OCI-LY3 (cell line): ENCODE measurements at regions not wholly inside any gene's neighbourhood (a gene's known extent, or its start where the extent isn't known, plus 50 kb on each side); places are given as distances from the start of the nearest gene placed in this dataset.

Source experiments
- EZH2phosphoT487 ChIP-seq: fragments of 200-600 bp; shearing (Covaris generic); IDR thresholded peaks from 2 replicates; pipeline ENCODE4 v1.6.1; 2018; ENCODE audit warnings: antibody characterized with exemption, mixed run types, low read depth
- TF ChIP-seq, protein P1 (sequence below): fragments of 200-600, 300-600 bp; sonication (generic); IDR thresholded peaks from 2 replicates; pipeline ENCODE4 v1.5.1; 2014; ENCODE audit warnings: antibody characterized with exemption, low read length, low read depth

DNA sequence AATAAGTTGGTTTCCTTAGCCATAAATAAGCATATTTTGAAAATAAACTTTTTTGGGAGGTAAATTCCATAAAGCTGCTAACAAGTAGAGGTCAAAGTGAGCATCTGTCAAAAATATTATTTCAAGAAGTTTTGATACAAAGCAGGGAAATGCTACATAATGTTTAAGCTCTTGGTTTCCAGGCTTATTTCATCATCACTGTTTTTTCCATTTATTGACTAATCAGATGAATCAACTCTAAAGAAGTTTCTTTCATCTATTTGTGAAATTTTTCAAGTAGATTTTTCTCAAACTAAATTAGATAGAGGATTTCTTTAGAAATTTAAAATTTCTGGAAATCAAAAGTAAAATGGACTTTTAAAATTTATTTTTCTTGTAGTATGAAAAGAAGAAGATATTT lies 89.5 kb upstream of the TBX18 start:
- TF ChIP-seq, protein P1, sequence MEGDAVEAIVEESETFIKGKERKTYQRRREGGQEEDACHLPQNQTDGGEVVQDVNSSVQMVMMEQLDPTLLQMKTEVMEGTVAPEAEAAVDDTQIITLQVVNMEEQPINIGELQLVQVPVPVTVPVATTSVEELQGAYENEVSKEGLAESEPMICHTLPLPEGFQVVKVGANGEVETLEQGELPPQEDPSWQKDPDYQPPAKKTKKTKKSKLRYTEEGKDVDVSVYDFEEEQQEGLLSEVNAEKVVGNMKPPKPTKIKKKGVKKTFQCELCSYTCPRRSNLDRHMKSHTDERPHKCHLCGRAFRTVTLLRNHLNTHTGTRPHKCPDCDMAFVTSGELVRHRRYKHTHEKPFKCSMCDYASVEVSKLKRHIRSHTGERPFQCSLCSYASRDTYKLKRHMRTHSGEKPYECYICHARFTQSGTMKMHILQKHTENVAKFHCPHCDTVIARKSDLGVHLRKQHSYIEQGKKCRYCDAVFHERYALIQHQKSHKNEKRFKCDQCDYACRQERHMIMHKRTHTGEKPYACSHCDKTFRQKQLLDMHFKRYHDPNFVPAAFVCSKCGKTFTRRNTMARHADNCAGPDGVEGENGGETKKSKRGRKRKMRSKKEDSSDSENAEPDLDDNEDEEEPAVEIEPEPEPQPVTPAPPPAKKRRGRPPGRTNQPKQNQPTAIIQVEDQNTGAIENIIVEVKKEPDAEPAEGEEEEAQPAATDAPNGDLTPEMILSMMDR: no peak
- TF ChIP-seq EZH2phosphoT487: no peak
